Neuronal stem cell (in vitro differentiated cells): ENCODE measurements at regions not wholly inside any gene's neighbourhood (a gene's known extent, or its start where the extent isn't known, plus 50 kb on each side); places are given as distances from the start of the nearest gene placed in this dataset.

Experiments
- DNase-seq: peaks from one replicate; pipeline ENCODE4 v3.0.0-alpha.2; 2013; ENCODE audit warnings: low spot score
- H2AFZ ChIP-seq: one replicate; pipeline ENCODE4 v1.6.1; 2013; ENCODE audit warnings: mild to moderate bottlenecking, low read length, inconsistent platforms
- H2AK5ac ChIP-seq: 2 replicates; pipeline ENCODE4 v1.6.1; 2013; ENCODE audit warnings: low read depth, mild to moderate bottlenecking, inconsistent platforms, low read length, moderate library complexity, mixed read lengths
- H2BK120ac ChIP-seq: 2 replicates; pipeline ENCODE4 v1.6.1; 2013; ENCODE audit warnings: low read depth, mild to moderate bottlenecking, inconsistent platforms, low read length, moderate library complexity, mixed read lengths
- H2BK12ac ChIP-seq: one replicate; pipeline ENCODE4 v1.6.1; 2013; ENCODE audit warnings: low read length, inconsistent platforms
- H2BK15ac ChIP-seq: 2 replicates; pipeline ENCODE4 v1.6.1; 2013; ENCODE audit warnings: mild to moderate bottlenecking, low read length, inconsistent platforms, mixed read lengths
- H2BK5ac ChIP-seq: one replicate; pipeline ENCODE4 v1.6.1; 2013; ENCODE audit warnings: inconsistent platforms, mild to moderate bottlenecking, low read length, moderate library complexity
- H3K14ac ChIP-seq: one replicate; pipeline ENCODE4 v1.6.1; 2013; ENCODE audit warnings: low read length, inconsistent platforms
- H3K18ac ChIP-seq: 2 replicates; pipeline ENCODE4 v1.6.1; 2013; ENCODE audit warnings: low read length, inconsistent platforms
- H3K23ac ChIP-seq: 2 replicates; pipeline ENCODE4 v1.6.1; 2013; ENCODE audit warnings: low read depth, mild to moderate bottlenecking, mixed read lengths, low read length, inconsistent platforms; ENCODE audit not compliant: poor library complexity
- H3K27ac ChIP-seq: replicated peaks from 3 replicates; pipeline ENCODE4 v1.5.1; 2013; ENCODE audit warnings: low read length, inconsistent platforms
- H3K27me3 ChIP-seq, 3 experiments: 2 replicates each; pipeline ENCODE4 v1.6.1; 2013; ENCODE audit warnings: low read length in 3 of 3, mild to moderate bottlenecking in 2 of 3, inconsistent platforms in 1 of 3, low read depth in 1 of 3, mixed read lengths in 1 of 3, moderate library complexity in 1 of 3; ENCODE audit not compliant: control insufficient read depth in 3 of 3, insufficient read depth in 3 of 3
- H3K36me3 ChIP-seq, 2 donors: replicated peaks in 1 of 2; 2 replicates each; pipeline ENCODE4 v1.6.1; 2013; ENCODE audit warnings: low read length in 2 of 2; ENCODE audit not compliant: control insufficient read depth in 2 of 2, insufficient read depth in 2 of 2
- H3K4ac ChIP-seq: 2 replicates; pipeline ENCODE4 v1.6.1; 2013; ENCODE audit warnings: inconsistent platforms, mild to moderate bottlenecking, low read length, moderate library complexity
- H3K4me1 ChIP-seq, 2 donors: 1 replicate in 1 of 2; 2 replicates in 1 of 2; pipeline ENCODE4 v1.6.1; 2013; ENCODE audit warnings: low read length in 2 of 2, low read depth in 1 of 2; ENCODE audit not compliant: control insufficient read depth in 2 of 2, insufficient read depth in 1 of 2
- H3K4me2 ChIP-seq: one replicate; pipeline ENCODE4 v1.6.1; 2013; ENCODE audit warnings: mild to moderate bottlenecking, low read length, inconsistent platforms; ENCODE audit not compliant: insufficient read depth, poor library complexity, severe bottlenecking
- H3K4me3 ChIP-seq, 2 donors: 2 replicates each; pipeline ENCODE4 v1.5.1; 2013; ENCODE audit warnings: low read length in 2 of 2, mild to moderate bottlenecking in 2 of 2, inconsistent platforms in 1 of 2, moderate library complexity in 1 of 2
- H3K79me1 ChIP-seq: one replicate; pipeline ENCODE4 v1.6.1; 2013; ENCODE audit warnings: low read depth, mild to moderate bottlenecking, inconsistent platforms, low read length, moderate library complexity
- H3K9ac ChIP-seq: one replicate; pipeline ENCODE4 v1.6.1; 2013; ENCODE audit warnings: mild to moderate bottlenecking, low read depth, low read length, inconsistent platforms; ENCODE audit not compliant: poor library complexity
- H3K9me3 ChIP-seq, 2 donors: replicated peaks in 1 of 2; 2 replicates each; pipeline versions ENCODE3 to v1.6.1; 2013; ENCODE audit warnings: low read length in 2 of 2, mild to moderate bottlenecking in 2 of 2, inconsistent platforms in 1 of 2, low read depth in 1 of 2, mixed read lengths in 1 of 2, moderate library complexity in 1 of 2; ENCODE audit not compliant: control insufficient read depth in 2 of 2, insufficient read depth in 1 of 2
- H4K8ac ChIP-seq: one replicate; pipeline ENCODE4 v1.6.1; 2013; ENCODE audit warnings: low read depth, mild to moderate bottlenecking, inconsistent platforms, low read length, moderate library complexity
- H4K91ac ChIP-seq: one replicate; pipeline ENCODE4 v1.6.1; 2013; ENCODE audit warnings: low read length, low read depth, mild to moderate bottlenecking, inconsistent platforms; ENCODE audit not compliant: poor library complexity
- whole genome bisulfite sequencing, 2 donors: extraction: QIAGEN DNeasy Blood & Tissue Kit; methylation state at CpG; one replicate each; pipeline ENCODE4 v1.1.7; 2013; ENCODE audit warnings: missing lambda C conversion rate in 2 of 2, mixed read lengths in 1 of 2; ENCODE audit not compliant: insufficient read length in 2 of 2, insufficient replicate concordance in 1 of 2; ENCODE audit errors: extremely low coverage in 2 of 2; 5-methylcytosine and 5-hydroxymethylcytosine counted together

- Histone ChIP-seq H3K4me2 (no peak overlapping the region), H4K8ac (no peak overlapping the region), H3K27ac (no peak overlapping the region), H3K4me1 (no peaks in the 10 kb centered on the region), H4K91ac (no peak overlapping the region), H2BK15ac (no peak overlapping the region), H2AK5ac (no peak overlapping the region), H2BK120ac (no peak overlapping the region), H3K4me3 (no peak overlapping the region), H2BK5ac (no peak overlapping the region), H3K9ac (no peak overlapping the region), H2BK12ac (no peak overlapping the region), H3K4ac (no peak overlapping the region), H3K79me1 (no peaks in the 10 kb centered on the region), H3K18ac (no peak overlapping the region), H3K23ac (no peak overlapping the region), H3K36me3 (no peaks in the 10 kb centered on the region), H2AFZ (no peak overlapping the region), H3K27me3 (no peaks in the 10 kb centered on the region), H3K14ac (no peak overlapping the region), H3K9me3 (no peaks in the 10 kb centered on the region)
- no peak for DNase-seq
Observed at GRCh38 chr6:74971633-74972032, 234.2 kb downstream of the COL12A1 start.

GRCh38 chr6:74969591-74970267 is 236.1 kb downstream of the COL12A1 start:
- no peak for DNase-seq
- H2BK12ac ChIP-seq = no peak overlapping the region
- no peak overlapping the region for H3K4me2 ChIP-seq
- no peak overlapping the region for H3K27ac ChIP-seq
- H2BK5ac ChIP-seq = no peak overlapping the region
- H2BK15ac ChIP-seq = no peak overlapping the region
- no peak overlapping the region for H3K4ac ChIP-seq
- no peaks in the 10 kb centered on the region for H3K9me3 ChIP-seq
- H2AFZ ChIP-seq = no peak overlapping the region
- no peak overlapping the region for H3K4me3 ChIP-seq
- no peak overlapping the region for H3K14ac ChIP-seq
- H4K91ac ChIP-seq = no peak overlapping the region
- no peak overlapping the region for H4K8ac ChIP-seq
- no peaks in the 10 kb centered on the region for H3K36me3 ChIP-seq
- no peaks in the 10 kb centered on the region for H3K27me3 ChIP-seq
- H3K9ac ChIP-seq = no peak overlapping the region
- H3K79me1 ChIP-seq = no peaks in the 10 kb centered on the region
- no peaks in the 10 kb centered on the region for H3K4me1 ChIP-seq
- H3K18ac ChIP-seq = no peak overlapping the region
- H2AK5ac ChIP-seq = no peak overlapping the region
- WGBS, 2 donors = no CpG with 5 or more reads among the region's 4 CpGs
- H2BK120ac ChIP-seq = no peak overlapping the region
- H3K23ac ChIP-seq = no peak overlapping the region

- no peak overlapping the region for H4K91ac ChIP-seq
- H2AK5ac ChIP-seq = no peak overlapping the region
- no peak overlapping the region for H3K27ac ChIP-seq
- H3K27me3 ChIP-seq = no peaks in the 10 kb centered on the region
- H2BK12ac ChIP-seq = no peak overlapping the region
- DNase-seq = no peak
- no peak overlapping the region for H2AFZ ChIP-seq
- WGBS, 2 donors = no CpG with 5 or more reads among the region's 1 CpG
- H2BK5ac ChIP-seq = no peak overlapping the region
- no peak overlapping the region for H3K18ac ChIP-seq
- no peak overlapping the region for H3K4me3 ChIP-seq
- no peaks in the 10 kb centered on the region for H3K9me3 ChIP-seq
- no peak overlapping the region for H3K4me2 ChIP-seq
- H2BK15ac ChIP-seq = no peak overlapping the region
- H3K14ac ChIP-seq = no peak overlapping the region
- H3K79me1 ChIP-seq = no peaks in the 10 kb centered on the region
- no peak overlapping the region for H4K8ac ChIP-seq
- no peak overlapping the region for H3K23ac ChIP-seq
- H2BK120ac ChIP-seq = no peak overlapping the region
- H3K4me1 ChIP-seq = no peaks in the 10 kb centered on the region
- no peaks in the 10 kb centered on the region for H3K36me3 ChIP-seq
- H3K4ac ChIP-seq = no peak overlapping the region
- no peak overlapping the region for H3K9ac ChIP-seq
Observed at GRCh38 chr6:74967821-74968220, 238.0 kb downstream of the COL12A1 start.

- no peak for DNase-seq
- Histone ChIP-seq H4K8ac (no peak overlapping the region), H2BK120ac (no peak overlapping the region), H2BK12ac (no peak overlapping the region), H3K79me1 (no peaks in the 10 kb centered on the region), H3K14ac (no peak overlapping the region), H3K4me3 (no peak overlapping the region), H2BK15ac (no peak overlapping the region), H3K36me3 (no peaks in the 10 kb centered on the region), H3K9ac (no peak overlapping the region), H3K4me2 (no peak overlapping the region), H3K18ac (no peak overlapping the region), H3K27me3 (no peaks in the 10 kb centered on the region), H3K9me3 (no peaks in the 10 kb centered on the region), H3K4ac (no peak overlapping the region), H2AK5ac (no peak overlapping the region), H3K23ac (no peak overlapping the region), H4K91ac (no peak overlapping the region), H3K4me1 (no peaks in the 10 kb centered on the region), H2AFZ (no peak overlapping the region), H2BK5ac (no peak overlapping the region), H3K27ac (no peak overlapping the region)
- WGBS, 2 donors = 100% methylated on average over 1 of the region's 2 CpGs; no CpG with 5 or more reads in 1 of the 2 donors
Observed at GRCh38 chr6:74966712-74967111, 239.1 kb downstream of the COL12A1 start.
